GM13977 (cell line): ENCODE measurements at regions not wholly inside any gene's neighbourhood (a gene's known extent, or its start where the extent isn't known, plus 50 kb on each side); places are given as distances from the start of the nearest gene placed in this dataset.

Source experiments
- DNase-seq: peaks from one replicate; pipeline ENCODE4 v3.0.0; 2012; ENCODE audit warnings: low spot score
- in situ Hi-C: fragments of 300-500 bp; cut with MboI; formaldehyde crosslinking; loops from one replicate; pipeline ENCODE4 v1.12.0; 2022; ENCODE audit warnings: low sequenced_read_pairs, low pct_unique_long_range_greater_than_20kb, mixed read lengths, inconsistent platforms; ENCODE audit not compliant: unreplicated experiment
- TF ChIP-seq, protein P1 (sequence below): IDR thresholded peaks from 2 replicates; pipeline ENCODE4 v1.5.1; 2012; ENCODE audit warnings: mild to moderate bottlenecking, control low read depth; ENCODE audit not compliant: insufficient read depth; ENCODE audit errors: extremely low read depth, missing control alignments

DNA sequence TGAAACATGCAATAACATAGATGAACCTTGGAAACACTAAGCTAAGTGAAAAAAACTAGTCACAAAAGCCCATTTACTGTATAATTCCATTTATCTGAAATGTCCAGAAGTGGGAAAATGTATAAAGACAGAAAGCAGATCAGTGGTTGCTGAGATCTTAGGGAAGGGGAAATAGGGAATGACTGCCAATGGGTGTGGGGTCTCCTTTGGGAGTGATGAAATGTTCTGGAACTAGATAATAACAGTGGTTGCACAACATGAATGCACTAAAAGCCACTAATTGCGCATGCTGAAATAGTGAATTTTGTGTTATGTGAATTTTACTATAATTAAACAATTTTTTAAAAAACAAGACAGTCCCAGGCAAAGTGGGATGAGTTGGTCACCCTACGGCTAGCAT lies 472.8 kb downstream of the CCDC171 start:
- DNase-seq: no peak
- in situ Hi-C loops: no loop called here
- TF ChIP-seq, protein P1, sequence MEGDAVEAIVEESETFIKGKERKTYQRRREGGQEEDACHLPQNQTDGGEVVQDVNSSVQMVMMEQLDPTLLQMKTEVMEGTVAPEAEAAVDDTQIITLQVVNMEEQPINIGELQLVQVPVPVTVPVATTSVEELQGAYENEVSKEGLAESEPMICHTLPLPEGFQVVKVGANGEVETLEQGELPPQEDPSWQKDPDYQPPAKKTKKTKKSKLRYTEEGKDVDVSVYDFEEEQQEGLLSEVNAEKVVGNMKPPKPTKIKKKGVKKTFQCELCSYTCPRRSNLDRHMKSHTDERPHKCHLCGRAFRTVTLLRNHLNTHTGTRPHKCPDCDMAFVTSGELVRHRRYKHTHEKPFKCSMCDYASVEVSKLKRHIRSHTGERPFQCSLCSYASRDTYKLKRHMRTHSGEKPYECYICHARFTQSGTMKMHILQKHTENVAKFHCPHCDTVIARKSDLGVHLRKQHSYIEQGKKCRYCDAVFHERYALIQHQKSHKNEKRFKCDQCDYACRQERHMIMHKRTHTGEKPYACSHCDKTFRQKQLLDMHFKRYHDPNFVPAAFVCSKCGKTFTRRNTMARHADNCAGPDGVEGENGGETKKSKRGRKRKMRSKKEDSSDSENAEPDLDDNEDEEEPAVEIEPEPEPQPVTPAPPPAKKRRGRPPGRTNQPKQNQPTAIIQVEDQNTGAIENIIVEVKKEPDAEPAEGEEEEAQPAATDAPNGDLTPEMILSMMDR: no peak

DNA sequence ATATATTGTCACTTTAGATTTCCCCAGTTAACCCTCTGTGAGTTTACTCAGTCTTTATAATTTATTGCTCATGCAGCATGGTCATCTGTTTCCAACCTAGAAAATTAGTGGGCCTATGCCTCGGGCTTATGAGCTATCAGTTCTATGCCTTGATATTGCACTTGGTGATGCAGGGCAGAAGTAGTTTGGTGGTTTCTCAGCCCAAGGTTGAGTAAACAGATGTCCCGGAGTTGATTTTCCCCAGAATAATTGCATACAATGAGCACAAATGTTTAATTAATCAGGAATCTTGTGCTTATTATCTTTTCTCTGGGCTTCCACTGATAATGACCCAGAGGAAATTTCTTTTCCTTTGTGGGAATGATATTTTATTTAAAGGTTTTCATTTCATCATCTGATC lies 474.0 kb downstream of the CCDC171 start:
- TF ChIP-seq, protein P1: no peak
- in situ Hi-C loops: no loop called here
- no peak for DNase-seq

DNA sequence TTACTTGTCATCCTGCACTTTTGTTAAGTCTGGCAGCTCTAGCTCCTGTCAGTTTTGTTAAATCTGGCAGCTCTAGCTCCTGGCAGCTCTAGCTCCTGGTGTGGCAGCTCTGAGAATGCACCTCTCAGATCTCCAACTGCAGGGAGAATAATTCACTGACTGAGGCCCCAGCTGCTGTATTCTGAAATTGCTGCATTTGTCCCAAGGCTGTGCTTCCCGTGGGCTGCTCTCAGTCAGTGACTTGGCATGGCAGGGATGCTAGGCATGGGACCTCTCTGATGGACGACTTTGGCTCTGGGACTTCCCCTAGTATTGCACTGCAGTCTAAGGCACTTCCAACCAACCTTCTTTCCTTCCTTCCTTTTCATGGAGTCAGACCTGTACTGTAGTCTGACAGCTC lies 475.7 kb downstream of the CCDC171 start:
- in situ Hi-C loops: no loop called here
- no peak for DNase-seq
- TF ChIP-seq, protein P1: no peak

DNA sequence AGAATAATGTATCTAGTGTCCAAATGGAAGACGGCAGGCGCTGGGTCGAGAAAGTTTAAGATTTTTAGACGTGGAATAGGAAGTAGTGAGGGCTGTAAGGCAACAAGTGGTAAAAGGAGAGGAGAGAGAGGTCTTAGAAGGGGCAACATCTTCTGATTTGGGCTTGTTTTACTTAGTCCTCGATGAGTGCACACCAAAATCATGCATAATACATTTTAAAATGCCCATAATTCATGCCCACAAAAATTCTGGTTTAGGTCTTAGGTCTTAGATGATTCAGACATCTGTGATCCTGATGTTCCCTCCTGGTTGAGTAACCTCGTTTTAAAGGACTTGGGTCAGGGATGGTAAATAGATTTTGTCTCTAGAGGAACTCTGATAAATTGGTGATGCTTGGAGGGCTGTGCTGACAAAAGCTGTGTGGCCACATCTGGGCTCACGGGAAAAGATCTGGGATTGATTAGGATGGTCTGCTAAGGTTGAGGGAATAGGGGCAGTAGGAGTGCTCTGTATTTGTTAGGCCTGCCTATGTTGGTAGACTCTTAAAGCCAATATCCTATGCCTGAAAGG lies 476.3 kb downstream of the CCDC171 start:
- no peak for DNase-seq
- TF ChIP-seq, protein P1: no peak
- in situ Hi-C loops: no loop called here

DNA sequence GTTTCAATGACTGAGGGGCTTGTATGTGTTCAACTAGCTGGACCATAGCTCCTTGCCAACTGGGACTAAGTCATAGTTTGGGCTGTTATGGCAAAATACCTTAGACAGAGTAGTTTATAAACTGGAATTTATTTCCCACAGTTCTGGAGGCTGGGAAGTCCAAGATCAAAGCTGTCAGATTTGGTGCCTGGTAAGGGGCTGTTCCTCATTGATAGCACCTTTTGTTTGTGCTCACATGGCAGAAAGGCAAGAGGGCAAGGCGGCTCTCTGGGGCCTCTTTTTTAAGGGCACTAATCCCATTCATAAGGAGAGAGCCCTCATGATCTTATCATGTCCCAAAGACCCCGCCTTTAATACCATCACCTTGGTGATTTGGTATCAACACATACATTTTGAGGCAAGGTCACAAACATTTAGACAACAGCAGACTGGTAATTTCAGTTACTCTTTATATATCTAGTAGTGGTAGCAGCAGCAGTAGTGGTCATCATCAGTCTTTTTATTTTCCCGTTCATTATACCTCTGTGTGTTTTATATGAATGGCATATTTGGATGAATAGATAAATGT lies 477.0 kb downstream of the CCDC171 start:
- no peak for DNase-seq
- TF ChIP-seq, protein P1: no peak
- in situ Hi-C loops: no loop called here

DNA sequence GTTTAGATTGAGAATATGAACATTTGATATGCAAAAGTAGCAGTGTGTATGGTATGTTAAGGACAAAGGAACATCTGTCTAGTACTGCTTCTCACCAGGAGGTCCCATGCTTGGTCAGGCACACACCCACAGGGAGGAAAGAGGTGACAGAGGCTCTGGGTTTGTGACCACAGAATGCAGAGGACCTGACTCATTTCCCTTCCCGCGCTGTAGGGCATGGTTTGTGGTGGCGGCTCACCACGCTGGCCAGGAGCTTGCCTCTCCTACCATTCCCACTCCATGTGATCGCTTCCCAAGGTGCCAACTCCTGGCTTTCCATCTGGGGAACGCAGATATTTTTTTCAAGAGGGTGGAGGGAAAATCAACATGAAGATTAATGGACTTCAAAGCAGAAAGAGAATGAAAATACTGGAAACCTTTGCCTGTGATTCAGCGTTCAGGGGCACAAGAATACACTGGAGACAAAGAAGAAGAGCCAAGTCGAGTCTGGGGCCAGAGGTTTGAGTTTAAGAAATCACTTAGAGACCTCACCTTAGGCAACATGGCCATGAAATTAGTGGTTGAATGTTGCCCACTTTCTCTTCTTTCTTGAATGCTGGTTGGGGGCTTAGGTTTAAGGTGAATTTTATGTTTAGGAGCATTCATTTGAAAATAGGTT lies 477.8 kb downstream of the CCDC171 start:
- DNase-seq: peak; percentile 42
- TF ChIP-seq, protein P1: no peak
- in situ Hi-C loops: no loop called here

DNA sequence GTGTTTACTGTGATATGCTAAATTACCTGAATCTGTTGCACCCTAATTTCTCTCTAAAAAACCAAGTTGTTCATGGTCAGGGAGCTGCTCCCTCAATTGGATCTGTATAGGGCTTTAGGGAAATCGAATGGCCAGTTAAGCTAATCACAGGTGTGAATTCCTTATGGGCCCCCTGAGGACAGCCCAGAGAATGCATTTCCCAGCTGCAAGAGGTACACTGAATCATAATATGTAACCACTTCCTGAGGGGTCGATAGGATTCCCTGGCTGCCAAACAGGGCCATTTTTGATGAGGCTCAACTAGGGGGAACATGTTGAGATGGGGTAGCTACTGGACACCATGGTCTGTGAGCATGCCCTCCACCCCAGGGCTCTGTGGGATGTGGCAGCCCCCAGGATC lies 478.6 kb downstream of the CCDC171 start:
- in situ Hi-C loops: no loop called here
- TF ChIP-seq, protein P1: no peak

More for the DNA sequence above, 478.6 kb downstream of the CCDC171 start:
- DNase-seq: no peak
